ENCODE measurements at regions not wholly inside any gene's neighbourhood (a gene's known extent, or its start where the extent isn't known, plus 50 kb on each side); places are given as distances from the start of the nearest gene placed in this dataset.
A peak's percentile ranks its signal among the peaks of the same experiment; 100 is the strongest.
"Not testable (repeated sequence)": the region's sequence is repeated elsewhere in the genome, so short reads cannot be mapped to it uniquely, and the experiment has no call there.

GRCh38 chr4:42205541-42205940 is 53.1 kb upstream of the BEND4 start:
- no peak for DNase-seq (ENCODE audit: low read depth)

GRCh38 chr4:42216664-42217063 is 64.2 kb upstream of the BEND4 start:
- DNase-seq (ENCODE audit: low read depth), result no peak

- DNase-seq (ENCODE audit: low read depth), result no peak
Measured at GRCh38 chr4:42225286-42225685, 72.8 kb upstream of the BEND4 start.

DNA sequence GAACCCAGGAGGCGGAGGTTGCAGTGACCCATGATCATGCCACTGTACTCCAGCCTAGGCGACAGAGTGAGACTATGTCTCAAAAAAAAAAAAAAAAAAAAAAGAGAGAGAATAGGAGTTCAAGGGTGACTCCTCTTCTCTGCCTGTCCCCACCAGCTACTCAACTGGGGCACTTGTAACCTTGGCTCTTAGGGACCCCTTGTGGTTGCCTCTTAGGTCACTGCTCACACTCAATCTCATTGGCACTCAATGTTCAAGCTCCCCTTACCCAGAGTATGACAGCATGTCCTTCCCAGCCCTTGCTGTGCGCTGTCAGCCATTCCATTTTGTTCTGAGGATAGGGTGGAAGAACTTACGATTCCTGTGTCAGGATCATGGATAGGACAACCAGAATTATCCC is 82.4 kb upstream of the BEND4 start:
- no peak for DNase-seq (ENCODE audit: low read depth)

DNA sequence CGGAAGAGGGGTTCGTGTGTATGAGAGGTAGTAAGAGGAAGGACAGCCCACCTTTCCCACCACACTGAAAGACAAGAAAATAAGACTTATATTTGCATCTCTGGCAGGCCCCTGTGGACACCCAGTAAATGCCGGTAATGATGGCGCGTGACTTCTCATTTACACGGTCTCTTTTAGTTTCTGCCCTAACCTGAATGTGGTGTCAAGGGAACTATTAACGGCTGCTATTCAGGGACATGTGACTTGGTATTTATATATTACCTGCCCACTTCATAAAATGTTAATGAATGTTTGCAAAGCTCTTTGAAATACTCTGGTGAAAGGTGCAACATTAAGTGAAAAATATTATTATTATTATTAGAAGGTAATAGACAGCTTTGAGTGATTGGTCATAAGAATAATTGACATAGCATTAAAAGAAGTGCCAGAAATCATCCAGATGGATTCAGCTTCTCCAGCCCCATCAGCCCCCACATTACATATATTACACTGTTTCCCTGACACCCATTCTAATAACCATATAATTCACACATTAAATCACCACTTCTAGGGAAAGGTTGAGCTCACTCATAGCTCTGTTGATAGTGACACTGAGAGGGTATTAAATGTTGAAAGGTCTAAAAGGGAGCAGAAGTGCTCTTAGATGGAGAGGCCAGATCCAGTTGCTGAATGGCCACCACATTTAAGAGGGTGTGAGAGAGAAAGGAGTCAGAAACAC is 83.0 kb upstream of the BEND4 start:
- DNase-seq (ENCODE audit: low read depth), result no peak

- DNase-seq (ENCODE audit: low read depth), result no peak
Measured at GRCh38 chr4:42237010-42237409, 84.6 kb upstream of the BEND4 start.

DNA sequence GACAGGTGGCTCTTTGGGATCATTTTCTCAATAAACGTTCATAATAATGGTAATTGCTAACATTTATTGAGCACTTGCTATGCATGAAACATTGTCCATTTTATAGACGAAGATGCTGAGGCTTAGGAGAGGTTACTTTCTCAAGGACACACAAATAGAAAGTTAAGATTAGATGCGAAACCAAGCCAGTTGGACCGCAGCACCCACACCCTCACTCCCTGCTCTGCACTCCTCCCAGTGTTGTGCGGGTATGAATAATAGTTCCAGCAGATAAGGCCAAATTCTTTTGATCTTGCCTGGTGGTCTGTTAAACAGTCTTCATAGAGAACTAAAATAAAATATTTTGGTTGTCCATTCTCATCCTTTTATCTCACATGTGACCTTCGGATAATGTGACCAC is 85.0 kb upstream of the BEND4 start:
- DNase-seq (ENCODE audit: low read depth), result no peak

DNA sequence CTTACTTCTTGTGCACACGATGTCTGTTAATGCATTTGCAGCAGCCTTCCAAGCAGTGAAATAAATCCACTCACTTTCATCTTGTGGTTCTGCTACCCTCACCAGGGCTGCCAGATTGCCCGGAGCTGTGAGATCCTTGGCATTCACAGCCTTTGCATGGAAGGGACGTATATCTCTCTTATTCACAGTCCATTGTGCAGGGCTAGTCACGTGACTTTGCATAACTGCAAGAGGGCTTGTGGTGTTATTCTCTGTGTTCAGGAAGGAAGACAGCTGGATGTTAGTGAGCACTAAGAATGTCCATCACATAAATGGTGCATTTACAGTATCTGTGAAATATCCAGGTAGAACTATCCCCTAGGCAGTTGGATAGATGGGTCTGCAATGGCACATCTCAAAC is 96.5 kb upstream of the BEND4 start:
- no peak for DNase-seq (ENCODE audit: low read depth)

DNA sequence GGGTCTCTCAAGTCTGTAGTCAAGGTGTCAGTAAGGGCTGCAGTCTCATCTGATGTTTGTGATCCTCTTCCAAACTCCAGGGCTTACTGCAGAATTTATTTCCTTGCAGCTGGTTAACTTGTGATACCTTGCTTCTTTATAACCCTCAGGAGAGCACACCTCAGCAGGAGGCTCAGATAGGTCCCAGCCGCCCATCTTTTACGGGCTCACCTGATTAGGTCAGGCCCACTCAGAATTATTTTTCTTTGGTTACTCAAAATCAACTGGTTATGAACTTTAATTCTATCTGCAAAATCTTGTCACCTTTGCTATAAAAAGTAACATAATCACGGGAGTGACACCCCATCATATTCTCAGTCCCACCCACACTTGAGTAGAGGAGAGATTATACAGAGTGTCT is 99.9 kb upstream of the BEND4 start:
- no peak for DNase-seq (ENCODE audit: low read depth)

DNA sequence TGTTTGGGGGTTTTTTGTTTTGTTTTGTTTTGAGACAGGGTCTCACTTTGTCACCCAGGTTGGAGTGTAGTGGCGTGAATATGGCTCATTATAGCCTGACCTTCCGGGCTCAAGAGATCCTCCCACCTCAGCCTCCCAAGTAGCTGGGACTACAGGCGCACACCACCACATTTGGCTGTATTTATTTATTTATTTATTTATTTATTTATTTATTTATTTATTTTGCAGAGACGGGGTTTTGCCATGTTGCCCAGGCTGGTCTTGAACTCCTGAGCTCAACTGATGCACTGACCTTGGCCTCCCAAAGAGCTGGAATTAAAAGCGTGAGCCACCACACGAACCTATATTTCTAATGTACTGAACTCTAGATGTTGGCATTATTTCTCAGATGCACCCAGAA is 105.2 kb upstream of the BEND4 start:
- DNase-seq (ENCODE audit: low read depth), result not testable (repeated sequence)

DNA sequence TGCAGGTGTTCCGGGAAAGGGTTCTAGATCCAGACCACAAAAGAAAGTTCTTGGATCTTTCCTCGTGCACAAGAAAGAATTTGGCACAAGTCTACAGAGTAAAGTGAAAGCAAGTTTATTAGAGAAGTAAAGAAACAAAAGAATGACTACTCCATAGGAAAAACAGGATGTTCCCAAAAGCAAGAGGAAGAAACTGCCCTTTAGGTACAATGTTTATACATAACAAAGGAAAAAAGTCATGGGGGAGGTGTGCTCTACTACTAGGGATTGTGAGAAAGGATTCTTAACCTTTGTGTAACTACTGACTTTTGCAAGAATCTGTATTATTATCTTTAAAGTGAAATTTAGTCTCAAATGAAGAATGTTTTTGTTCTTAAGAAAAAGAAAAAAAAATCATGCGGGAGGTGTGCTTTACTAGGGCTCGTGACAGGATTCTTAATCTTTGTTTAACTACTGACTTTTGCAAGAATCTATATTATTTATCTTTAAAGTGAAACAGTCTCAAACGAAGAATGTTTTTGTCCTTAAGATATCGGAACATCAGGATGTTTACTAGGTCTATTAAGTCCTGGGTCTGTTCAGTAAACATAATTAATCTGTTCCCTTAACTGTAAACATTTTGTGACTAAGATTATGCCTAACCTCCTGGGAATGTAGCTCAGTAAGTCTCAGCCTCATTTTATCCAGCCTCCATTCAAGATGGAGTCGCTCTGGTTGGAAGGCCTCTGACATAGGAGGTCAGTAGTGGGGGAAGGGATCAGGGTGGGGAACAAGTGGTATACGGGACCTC is 110.4 kb upstream of the BEND4 start:
- no peak for DNase-seq (ENCODE audit: low read depth)

DNA sequence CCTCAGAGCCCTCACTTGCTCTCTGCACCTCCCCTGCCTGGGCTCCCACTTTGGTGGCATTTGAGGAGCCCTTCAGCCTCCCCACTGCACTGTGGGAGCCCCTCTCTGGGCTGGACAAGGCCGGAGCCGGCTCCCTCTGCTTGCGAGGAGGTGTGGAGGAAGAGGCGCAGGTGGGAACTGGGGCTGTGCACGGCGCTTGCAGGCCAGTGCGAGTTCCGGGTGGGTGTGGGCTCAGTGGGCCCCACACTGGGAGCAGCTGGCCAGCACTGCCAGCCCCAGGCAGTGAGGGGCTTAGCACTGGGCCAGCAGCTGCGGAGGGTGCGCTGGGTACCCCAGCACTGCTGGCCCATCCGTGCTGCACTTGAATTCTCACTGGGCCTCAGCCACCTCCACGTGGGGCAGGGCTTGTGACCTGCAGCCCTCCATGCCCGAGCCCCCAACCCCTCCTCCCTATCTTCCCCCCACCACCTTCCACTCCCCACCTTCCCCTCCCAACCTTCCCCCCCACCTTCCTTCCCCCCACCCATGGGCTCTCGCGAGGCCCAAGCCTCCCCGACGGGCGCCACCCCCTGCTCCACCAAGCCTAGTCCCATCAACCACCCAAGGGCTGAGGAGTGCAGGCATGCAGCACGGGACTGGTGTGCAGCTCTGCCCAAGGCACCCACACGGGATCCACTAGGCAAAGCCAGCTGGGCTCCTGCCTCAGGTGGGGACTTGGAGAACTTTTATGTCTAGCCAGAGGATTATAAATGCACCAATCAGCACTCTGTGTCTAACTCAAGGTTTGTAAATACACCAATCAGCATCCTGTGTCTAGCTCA is 113.5 kb upstream of the BEND4 start:
- no peak for DNase-seq (ENCODE audit: low read depth)

- DNase-seq (ENCODE audit: low read depth), result no peak
Measured at GRCh38 chr4:42267724-42268123, 115.3 kb upstream of the BEND4 start.

DNA sequence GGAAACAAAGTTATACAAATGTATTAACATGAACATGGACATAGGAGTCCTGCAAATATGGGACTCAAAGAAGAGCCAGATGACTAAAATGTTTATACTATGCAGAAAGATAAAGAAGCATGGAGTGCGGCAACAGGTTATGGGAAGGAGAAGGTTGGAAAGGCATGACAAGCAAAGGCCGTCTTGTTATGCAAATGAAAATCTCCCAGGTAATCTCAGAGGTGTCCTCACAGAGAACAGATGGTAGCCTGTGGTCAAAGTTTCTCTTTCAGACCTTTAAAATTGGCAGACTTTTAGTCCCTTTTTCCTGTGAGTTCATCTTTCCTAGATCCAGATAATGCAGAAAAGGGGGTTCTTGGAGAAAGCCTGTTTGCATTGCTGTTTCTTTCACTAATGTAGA is 116.4 kb upstream of the BEND4 start:
- no peak for DNase-seq (ENCODE audit: low read depth)

GRCh38 chr4:42271096-42271495 is 118.6 kb upstream of the BEND4 start:
- no peak for DNase-seq (ENCODE audit: low read depth)

DNA sequence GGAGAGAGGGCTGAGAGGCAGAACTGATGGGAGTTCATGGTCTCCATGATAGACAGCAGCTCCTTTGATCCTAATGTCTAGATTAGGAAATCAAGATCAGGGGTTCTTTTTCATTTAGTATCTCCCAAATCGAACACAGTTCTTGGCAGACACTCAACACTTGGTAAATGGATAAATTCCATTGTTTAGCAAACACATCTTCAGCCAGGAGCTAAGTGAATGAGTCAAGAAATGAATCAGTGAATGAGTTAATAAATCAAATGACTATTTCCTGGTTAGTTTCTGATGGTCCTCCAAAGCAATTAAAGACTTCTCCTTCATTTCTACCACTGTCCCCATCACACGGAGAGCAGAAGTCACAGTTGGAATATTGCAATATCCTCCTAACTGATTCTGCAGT is 120.0 kb upstream of the SHISA3 start:
- peak; percentile 55 for DNase-seq (ENCODE audit: low read depth)

- DNase-seq (ENCODE audit: low read depth), result no peak
Measured at GRCh38 chr4:42278709-42279324, 118.5 kb upstream of the SHISA3 start.

DNA sequence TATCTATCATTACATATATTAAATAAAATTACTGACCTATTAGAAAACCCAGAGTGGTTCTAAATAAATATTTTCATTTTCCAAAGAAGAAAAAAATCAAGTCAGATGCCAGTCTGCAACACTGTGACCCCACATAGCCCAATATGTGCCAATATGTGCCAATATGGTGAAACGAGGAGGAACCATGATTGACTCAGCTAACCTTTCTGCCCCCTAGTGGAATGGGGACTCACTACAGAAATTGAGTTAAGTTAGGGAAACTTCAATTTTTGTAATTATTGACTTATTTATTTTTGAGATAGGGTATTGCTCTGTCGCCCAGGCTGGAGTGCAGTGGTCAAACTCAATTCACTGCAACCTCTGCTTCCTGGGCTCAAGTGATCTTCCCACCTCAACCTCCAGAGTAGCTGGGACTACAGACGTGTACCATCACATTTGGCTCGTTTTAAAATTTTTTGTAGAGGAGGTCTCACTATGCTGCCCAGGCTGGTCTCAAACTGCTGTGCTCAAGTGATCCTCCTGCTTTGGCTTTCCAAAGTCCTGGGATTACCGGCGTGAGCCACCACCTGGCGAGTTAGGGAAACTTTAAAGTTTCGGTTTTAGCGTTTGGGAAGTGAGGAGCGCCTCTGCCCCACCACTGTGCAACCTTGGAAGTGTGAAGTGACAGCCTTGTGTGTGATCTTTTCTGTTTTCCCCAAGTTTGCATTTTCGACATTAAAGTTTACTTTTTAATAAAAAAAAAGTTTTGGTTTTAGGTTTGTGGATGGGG is 116.8 kb upstream of the SHISA3 start:
- DNase-seq (ENCODE audit: low read depth), result peak; percentile 25

DNA sequence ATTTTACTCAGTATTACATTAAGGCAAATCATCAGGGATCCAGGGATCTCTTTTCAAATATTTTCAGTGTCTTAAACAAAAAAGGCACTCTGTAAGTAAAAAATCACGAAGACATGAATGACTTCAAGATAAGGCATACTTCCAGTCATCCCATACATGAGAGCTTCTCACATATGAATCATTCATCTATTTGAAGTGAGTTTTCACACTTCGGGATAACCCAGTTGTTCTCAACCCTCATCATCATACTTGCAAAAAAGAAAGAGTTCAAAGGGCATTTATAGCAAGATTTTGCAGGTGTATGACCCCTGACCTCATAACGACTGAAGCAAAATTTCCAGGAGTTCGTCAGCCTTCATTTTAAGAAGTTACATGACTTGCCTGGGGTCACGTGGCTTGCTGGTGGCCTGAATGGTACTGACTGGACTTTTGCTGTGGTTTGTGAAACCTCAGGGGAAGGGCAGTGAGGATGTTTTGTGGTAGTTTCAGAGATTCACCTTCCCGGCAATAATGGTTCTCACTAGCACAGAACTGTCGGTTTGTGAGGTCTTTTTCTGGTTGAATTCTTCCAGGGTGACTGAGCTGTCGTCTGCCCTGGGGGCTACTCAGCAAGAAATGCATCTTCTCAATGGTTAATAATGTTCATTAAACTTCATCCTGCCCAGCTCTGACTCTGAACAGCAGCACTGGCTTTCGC is 115.8 kb upstream of the SHISA3 start:
- DNase-seq (ENCODE audit: low read depth), result peak; percentile 47

GRCh38 chr4:42282081-42282901 is 115.0 kb upstream of the SHISA3 start:
- DNase-seq (ENCODE audit: low read depth), result peak; percentile 79
